Smooth muscle cell (in vitro differentiated cells): ENCODE measurements at regions not wholly inside any gene's neighbourhood (a gene's known extent, or its start where the extent isn't known, plus 50 kb on each side); places are given as distances from the start of the nearest gene placed in this dataset.

Source experiments
- DNase-seq: peaks from one replicate; lab custom pipeline; 2025; ENCODE audit not compliant: unreplicated experiment; lab: John Stamatoyannopoulos, UW
- H2AFZ ChIP-seq: fragments of 200-600 bp; sonication (generic); 2 replicates; pipeline ENCODE4 v1.6.0; 2016; ENCODE audit warnings: antibody characterized with exemption, low read depth, mild to moderate bottlenecking
- H3F3A ChIP-seq: fragments of 200-600 bp; sonication (generic); 2 replicates; pipeline ENCODE4 v1.6.0; 2017; ENCODE audit warnings: antibody characterized with exemption, low read depth
- H3K27ac ChIP-seq: fragments of 200-600 bp; sonication (generic); 2 replicates; pipeline ENCODE4 v1.5.1; 2016; ENCODE audit warnings: low read depth, mild to moderate bottlenecking
- H3K27me3 ChIP-seq: fragments of 200-600 bp; sonication (generic); 2 replicates; pipeline ENCODE4 v1.6.1; 2016; ENCODE audit warnings: low read depth, mild to moderate bottlenecking
- H3K36me3 ChIP-seq: fragments of 200-600 bp; sonication (generic); 2 replicates; pipeline ENCODE4 v1.5.1; 2016; ENCODE audit warnings: low read depth
- H3K4me1 ChIP-seq: fragments of 200-600 bp; sonication (generic); 2 replicates; pipeline ENCODE4 v1.5.1; 2016; ENCODE audit warnings: low read depth
- H3K4me2 ChIP-seq: fragments of 200-600 bp; sonication (generic); 2 replicates; pipeline ENCODE4 v1.6.0; 2016; ENCODE audit warnings: mild to moderate bottlenecking
- H3K4me3 ChIP-seq: fragments of 200-600 bp; sonication (generic); 2 replicates; pipeline ENCODE4 v1.5.1; 2016; ENCODE audit warnings: mild to moderate bottlenecking
- H3K79me2 ChIP-seq: fragments of 200-600 bp; sonication (generic); 2 replicates; pipeline ENCODE4 v1.6.0; 2016; ENCODE audit warnings: low read depth, mild to moderate bottlenecking
- H3K9ac ChIP-seq: fragments of 200-600 bp; sonication (generic); 2 replicates; pipeline ENCODE4 v1.6.0; 2016; ENCODE audit warnings: low read depth
- H3K9me3 ChIP-seq: fragments of 200-600 bp; sonication (generic); replicated peaks from 2 replicates; pipeline ENCODE4 v1.5.1; 2016; ENCODE audit warnings: low read depth
- H4K20me1 ChIP-seq: fragments of 200-600 bp; sonication (generic); 2 replicates; pipeline ENCODE4 v1.6.0; 2016; ENCODE audit warnings: low read depth
- CTCF ChIP-seq: fragments of 200-600 bp; sonication (generic); IDR thresholded peaks from 2 replicates; pipeline ENCODE4 v1.5.1; 2017; ENCODE audit warnings: borderline replicate concordance, mild to moderate bottlenecking, antibody characterized with exemption; ENCODE audit not compliant: insufficient read depth, poor library complexity, severe bottlenecking
- WGBS: methylation state at CpG from one replicate; pipeline ENCODE4 v1.1.7; 2016; ENCODE audit warnings: low lambda C conversion rate; 5-methylcytosine and 5-hydroxymethylcytosine counted together

GRCh38 chr2:128771401-128771800, 452.7 kb upstream of the HS6ST1 start:
- Histone ChIP-seq H3K4me1 (no peaks in the 10 kb centered on the region), H3K27ac (no peak overlapping the region), H3K4me3 (no peak overlapping the region), H3K4me2 (no peak overlapping the region), H3K9me3 (no peaks in the 10 kb centered on the region), H3K79me2 (no peaks in the 10 kb centered on the region), H3F3A (no peaks in the 10 kb centered on the region), H4K20me1 (no peaks in the 10 kb centered on the region), H2AFZ (no peak overlapping the region), H3K36me3 (no peaks in the 10 kb centered on the region), H3K9ac (no peak overlapping the region), H3K27me3 (no peaks in the 10 kb centered on the region)
- no peak for TF ChIP-seq CTCF
- WGBS = 82% methylated on average over 2 of the region's 2 CpGs
- DNase-seq = no peak

- WGBS = 85% methylated on average over 4 of the region's 4 CpGs
- Histone ChIP-seq H3K79me2 (no peaks in the 10 kb centered on the region), H3K27ac (no peak overlapping the region), H3K9ac (no peak overlapping the region), H3K4me1 (no peaks in the 10 kb centered on the region), H3K27me3 (no peaks in the 10 kb centered on the region), H2AFZ (no peak overlapping the region), H3K4me2 (no peak overlapping the region), H4K20me1 (no peaks in the 10 kb centered on the region), H3K36me3 (no peaks in the 10 kb centered on the region), H3K4me3 (no peak overlapping the region), H3K9me3 (no peaks in the 10 kb centered on the region), H3F3A (no peaks in the 10 kb centered on the region)
- TF ChIP-seq CTCF = no peak
- no peak for DNase-seq
These were observed 454.0 kb upstream of the HS6ST1 start for GRCh38 chr2:128772671-128773070.

GRCh38 chr2:128773641-128774319, 455.1 kb upstream of the HS6ST1 start:
- Histone ChIP-seq H3K9me3 (no peaks in the 10 kb centered on the region), H4K20me1 (no peaks in the 10 kb centered on the region), H3K4me2 (no peak overlapping the region), H3K27ac (no peak overlapping the region), H3K36me3 (no peaks in the 10 kb centered on the region), H3K4me3 (no peak overlapping the region), H3F3A (no peaks in the 10 kb centered on the region), H2AFZ (no peak overlapping the region), H3K9ac (no peak overlapping the region), H3K79me2 (no peaks in the 10 kb centered on the region), H3K27me3 (no peaks in the 10 kb centered on the region), H3K4me1 (no peaks in the 10 kb centered on the region)
- DNase-seq = no peak
- 93% methylated on average over 16 of the region's 16 CpGs for WGBS
- no peak for TF ChIP-seq CTCF
